ENCODE measurements at regions not wholly inside any gene's neighbourhood (a gene's known extent, or its start where the extent isn't known, plus 50 kb on each side); places are given as distances from the start of the nearest gene placed in this dataset.

DNA sequence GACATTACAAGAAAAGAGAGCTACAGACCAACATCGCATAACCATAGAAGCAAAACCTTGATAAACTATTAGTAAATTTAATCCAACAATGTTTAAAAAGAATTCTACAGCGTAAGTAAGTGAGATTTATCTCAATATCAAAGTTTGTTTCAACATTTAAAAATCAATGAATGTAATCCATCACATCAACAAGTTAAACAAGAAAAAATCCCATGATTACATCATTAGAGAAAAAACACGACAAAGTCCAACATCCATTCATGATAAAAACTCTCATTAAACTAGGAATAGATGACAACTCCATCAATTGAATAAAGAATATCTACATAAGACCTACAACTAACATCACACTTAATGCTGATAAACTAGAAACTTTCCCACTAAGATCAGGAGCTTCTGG, 239.0 kb upstream of the GGTLC1 start:
- Histone ChIP-seq H3K9me3 (ENCODE audit: low read depth, low read length, poor library complexity, severe bottlenecking) (no peaks in the 10 kb centered on the region), H3K27me3 (replicated peaks; ENCODE audit: insufficient read depth, low read depth, low read length, poor library complexity) (no peaks in the 10 kb centered on the region), H3K36me3 (ENCODE audit: insufficient read depth, low read length, poor library complexity, severe bottlenecking) (no peaks in the 10 kb centered on the region), H3K4me3 (ENCODE audit: low read depth, low read length, poor library complexity, severe bottlenecking) (no peak overlapping the region), H3K27ac (ENCODE audit: low read depth, low read length, poor library complexity, severe bottlenecking) (no peak overlapping the region), H3K4me1 (ENCODE audit: insufficient read depth, low read length, poor library complexity, severe bottlenecking) (no peaks in the 10 kb centered on the region)
- TF ChIP-seq EZH2 (IDR thresholded peaks at IDR 0.05; ENCODE audit: borderline replicate concordance, low read depth, low read length, poor library complexity, severe bottlenecking), result no peak
- POLR2A ChIA-PET (ENCODE audit: low non-redundant PET), result no interaction called here
- intact Hi-C loops (cut with micrococcal nuclease; ENCODE audit: unreplicated experiment), result no loop called here
- CTCF ChIA-PET, result no interaction called here
- BruUV-seq (replicated peaks), result no TSS peak
- no peak for DNase-seq (ENCODE audit: low spot score)

DNA sequence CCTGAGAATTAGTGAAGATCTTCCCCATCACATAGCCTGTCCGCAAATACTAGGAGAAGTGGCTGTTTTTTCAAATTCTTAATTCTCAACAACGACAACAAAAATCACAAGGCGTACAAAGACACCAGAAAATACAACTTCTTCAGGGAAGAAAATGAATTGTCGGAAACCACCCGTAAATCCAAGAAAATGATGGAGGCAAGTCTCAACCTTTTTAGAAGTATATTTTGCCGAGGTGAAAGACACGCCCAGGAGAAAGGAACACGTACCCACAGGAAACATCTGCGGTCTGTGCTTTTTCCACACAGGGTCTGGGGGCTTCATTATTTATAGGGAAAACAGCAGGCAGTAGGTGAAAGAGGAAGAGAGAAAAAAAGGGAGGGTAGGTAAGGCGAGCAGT, 223.9 kb upstream of the GGTLC1 start:
- CTCF ChIA-PET, result no interaction called here
- intact Hi-C loops (cut with micrococcal nuclease; ENCODE audit: unreplicated experiment), result no loop called here
- no peaks in the 10 kb centered on the region for H3K9me3 ChIP-seq (ENCODE audit: low read depth, low read length, poor library complexity, severe bottlenecking)
- POLR2A ChIA-PET (ENCODE audit: low non-redundant PET), result interaction anchor here (0.6 kb wide), 1 partner anchor 185 kb away, joined by 3 read pairs; no protein-coding TSS in a partner anchor
- no peaks in the 10 kb centered on the region for H3K27me3 ChIP-seq (replicated peaks; ENCODE audit: insufficient read depth, low read depth, low read length, poor library complexity)
- H3K4me1 ChIP-seq (ENCODE audit: insufficient read depth, low read length, poor library complexity, severe bottlenecking), result no peaks in the 10 kb centered on the region
- no peak for TF ChIP-seq EZH2 (IDR thresholded peaks at IDR 0.05; ENCODE audit: borderline replicate concordance, low read depth, low read length, poor library complexity, severe bottlenecking)
- TF ChIP-seq, protein P1, sequence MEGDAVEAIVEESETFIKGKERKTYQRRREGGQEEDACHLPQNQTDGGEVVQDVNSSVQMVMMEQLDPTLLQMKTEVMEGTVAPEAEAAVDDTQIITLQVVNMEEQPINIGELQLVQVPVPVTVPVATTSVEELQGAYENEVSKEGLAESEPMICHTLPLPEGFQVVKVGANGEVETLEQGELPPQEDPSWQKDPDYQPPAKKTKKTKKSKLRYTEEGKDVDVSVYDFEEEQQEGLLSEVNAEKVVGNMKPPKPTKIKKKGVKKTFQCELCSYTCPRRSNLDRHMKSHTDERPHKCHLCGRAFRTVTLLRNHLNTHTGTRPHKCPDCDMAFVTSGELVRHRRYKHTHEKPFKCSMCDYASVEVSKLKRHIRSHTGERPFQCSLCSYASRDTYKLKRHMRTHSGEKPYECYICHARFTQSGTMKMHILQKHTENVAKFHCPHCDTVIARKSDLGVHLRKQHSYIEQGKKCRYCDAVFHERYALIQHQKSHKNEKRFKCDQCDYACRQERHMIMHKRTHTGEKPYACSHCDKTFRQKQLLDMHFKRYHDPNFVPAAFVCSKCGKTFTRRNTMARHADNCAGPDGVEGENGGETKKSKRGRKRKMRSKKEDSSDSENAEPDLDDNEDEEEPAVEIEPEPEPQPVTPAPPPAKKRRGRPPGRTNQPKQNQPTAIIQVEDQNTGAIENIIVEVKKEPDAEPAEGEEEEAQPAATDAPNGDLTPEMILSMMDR (conservative IDR thresholded peaks at IDR 0.05; ENCODE audit: low read depth, low read length), result no peak
- H3K4me3 ChIP-seq (ENCODE audit: low read depth, low read length, poor library complexity, severe bottlenecking), result no peak overlapping the region
- DNase-seq (ENCODE audit: low spot score), result no peak
- no TSS peak for BruUV-seq (replicated peaks)
- no peaks in the 10 kb centered on the region for H3K36me3 ChIP-seq (ENCODE audit: insufficient read depth, low read length, poor library complexity, severe bottlenecking)
- no peak overlapping the region for H3K27ac ChIP-seq (ENCODE audit: low read depth, low read length, poor library complexity, severe bottlenecking)

DNA sequence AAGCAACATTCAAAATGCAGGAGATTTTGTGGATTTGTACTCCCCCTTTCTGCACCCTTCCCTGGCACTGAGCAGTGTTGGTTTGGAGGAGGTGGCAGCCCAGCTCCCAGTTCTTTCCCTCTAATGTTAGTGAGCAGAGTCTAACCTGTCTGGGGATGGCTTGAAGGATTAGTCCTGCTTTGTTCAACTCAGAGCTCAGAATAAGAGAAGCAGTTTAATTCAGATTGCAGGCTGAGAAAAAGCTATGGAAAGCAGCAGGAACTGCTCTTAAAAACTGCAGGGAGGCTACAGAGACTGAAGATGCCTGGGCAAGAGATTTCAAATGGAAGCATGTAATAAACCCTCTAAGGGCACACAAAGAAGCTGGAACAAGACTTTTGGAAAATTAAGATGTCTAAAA, 223.4 kb upstream of the GGTLC1 start:
- no peaks in the 10 kb centered on the region for H3K4me1 ChIP-seq (ENCODE audit: insufficient read depth, low read length, poor library complexity, severe bottlenecking)
- ChIA-PET CTCF (no interaction called here), POLR2A (ENCODE audit: low non-redundant PET) (interaction anchor here (0.6 kb wide), 1 partner anchor 185 kb away, joined by 3 read pairs; no protein-coding TSS in a partner anchor)
- TF ChIP-seq, protein P1 (conservative IDR thresholded peaks at IDR 0.05; ENCODE audit: low read depth, low read length), result no peak
- no peak for TF ChIP-seq EZH2 (IDR thresholded peaks at IDR 0.05; ENCODE audit: borderline replicate concordance, low read depth, low read length, poor library complexity, severe bottlenecking)
- no peaks in the 10 kb centered on the region for H3K27me3 ChIP-seq (replicated peaks; ENCODE audit: insufficient read depth, low read depth, low read length, poor library complexity)
- no peak overlapping the region for H3K27ac ChIP-seq (ENCODE audit: low read depth, low read length, poor library complexity, severe bottlenecking)
- BruUV-seq (replicated peaks), result no TSS peak
- intact Hi-C loops (cut with micrococcal nuclease; ENCODE audit: unreplicated experiment), result no loop called here
- no peaks in the 10 kb centered on the region for H3K9me3 ChIP-seq (ENCODE audit: low read depth, low read length, poor library complexity, severe bottlenecking)
- H3K4me3 ChIP-seq (ENCODE audit: low read depth, low read length, poor library complexity, severe bottlenecking), result no peak overlapping the region
- DNase-seq (ENCODE audit: low spot score), result peak; percentile 18
- H3K36me3 ChIP-seq (ENCODE audit: insufficient read depth, low read length, poor library complexity, severe bottlenecking), result no peaks in the 10 kb centered on the region

DNA sequence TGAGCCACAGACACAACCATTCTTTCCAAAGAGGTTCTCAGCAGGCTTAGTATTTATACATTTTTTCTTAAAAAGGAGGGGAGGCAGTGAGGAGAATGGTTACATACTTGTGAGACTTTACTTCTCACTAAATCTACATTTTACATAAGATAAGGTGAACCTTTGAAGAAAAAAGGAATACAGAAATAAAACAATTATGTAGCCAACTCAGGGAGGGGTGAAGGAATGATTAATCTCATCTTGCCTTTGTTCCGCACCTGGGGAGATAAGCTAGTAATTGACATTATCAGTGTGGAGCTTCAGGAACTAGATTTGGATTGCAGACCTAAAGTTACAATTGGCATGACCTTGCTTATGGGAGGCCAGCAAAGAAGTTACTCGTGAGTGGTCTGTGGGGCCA, 221.8 kb upstream of the GGTLC1 start:
- CTCF ChIA-PET, result no interaction called here
- BruUV-seq (replicated peaks), result no TSS peak
- intact Hi-C loops (cut with micrococcal nuclease; ENCODE audit: unreplicated experiment), result no loop called here
- no peak for DNase-seq (ENCODE audit: low spot score)
- Histone ChIP-seq H3K4me3 (ENCODE audit: low read depth, low read length, poor library complexity, severe bottlenecking) (no peak overlapping the region), H3K27ac (ENCODE audit: low read depth, low read length, poor library complexity, severe bottlenecking) (no peak overlapping the region), H3K27me3 (replicated peaks; ENCODE audit: insufficient read depth, low read depth, low read length, poor library complexity) (no peaks in the 10 kb centered on the region), H3K9me3 (ENCODE audit: low read depth, low read length, poor library complexity, severe bottlenecking) (no peaks in the 10 kb centered on the region), H3K4me1 (ENCODE audit: insufficient read depth, low read length, poor library complexity, severe bottlenecking) (no peaks in the 10 kb centered on the region), H3K36me3 (ENCODE audit: insufficient read depth, low read length, poor library complexity, severe bottlenecking) (no peaks in the 10 kb centered on the region)
- POLR2A ChIA-PET (ENCODE audit: low non-redundant PET), result no interaction called here
- TF ChIP-seq, protein P1 (conservative IDR thresholded peaks at IDR 0.05; ENCODE audit: low read depth, low read length), result no peak
- no peak for TF ChIP-seq EZH2 (IDR thresholded peaks at IDR 0.05; ENCODE audit: borderline replicate concordance, low read depth, low read length, poor library complexity, severe bottlenecking)

Data from A673 (cell line).